Stimulated activated CD4-positive, alpha-beta T cell treated with anti-CD3 and anti-CD28 coated beads, Interleukin-12 subunit alpha, Interleukin-12 subunit beta, amount 100 ng/mL, for 48 hours (primary cell): ENCODE measurements at regions not wholly inside any gene's neighbourhood (a gene's known extent, or its start where the extent isn't known, plus 50 kb on each side); places are given as distances from the start of the nearest gene placed in this dataset.

ENCODE experiments used
- DNase-seq, 3 donors: peaks; one replicate each; pipeline ENCODE4 v3.0.0-alpha.2; 2020; ENCODE audit warnings: low read depth in 2 of 3, low spot score in 1 of 3

- DNase-seq: no peak
These were observed 363.4 kb downstream of the TMEM167A start for GRCh38 chr5:82713811-82714210.

- DNase-seq: no peak
These were observed 369.5 kb downstream of the TMEM167A start for GRCh38 chr5:82707741-82708140.

GRCh38 chr5:82704381-82704780 is 372.8 kb downstream of the TMEM167A start:
- no peak for DNase-seq

GRCh38 chr5:82702046-82702445 is 375.1 kb downstream of the TMEM167A start:
- DNase-seq: no peak

GRCh38 chr5:82699737-82700136 is 377.5 kb downstream of the TMEM167A start:
- no peak for DNase-seq

- no peak for DNase-seq
These were observed 379.2 kb downstream of the TMEM167A start for GRCh38 chr5:82698026-82698425.

GRCh38 chr5:82694711-82695285 is 382.4 kb downstream of the TMEM167A start:
- no peak for DNase-seq

- no peak for DNase-seq
These were observed 384.4 kb downstream of the TMEM167A start for GRCh38 chr5:82692826-82693225.

GRCh38 chr5:82684659-82685058 is 392.5 kb downstream of the TMEM167A start:
- DNase-seq: no peak

- DNase-seq: no peak
These were observed 393.0 kb downstream of the TMEM167A start for GRCh38 chr5:82684165-82684564.

GRCh38 chr5:82679660-82680059 is 397.5 kb downstream of the TMEM167A start:
- no peak for DNase-seq

GRCh38 chr5:82676661-82677060 is 398.5 kb upstream of the RPS23 start:
- DNase-seq: peak in 2 of 3 donors; percentile 7 to 10

GRCh38 chr5:82674671-82675070 is 396.5 kb upstream of the RPS23 start:
- no peak for DNase-seq

GRCh38 chr5:82673057-82673809 is 395.1 kb upstream of the RPS23 start:
- DNase-seq: peak in 1 of 3 donors; percentile 3

- no peak for DNase-seq
These were observed 392.5 kb upstream of the RPS23 start for GRCh38 chr5:82670692-82671091.

GRCh38 chr5:82669720-82670119 is 391.6 kb upstream of the RPS23 start:
- no peak for DNase-seq

GRCh38 chr5:82666312-82666711 is 388.2 kb upstream of the RPS23 start:
- DNase-seq: no peak

GRCh38 chr5:82664732-82665131 is 386.6 kb upstream of the RPS23 start:
- no peak for DNase-seq

GRCh38 chr5:82663225-82663624 is 385.1 kb upstream of the RPS23 start:
- no peak for DNase-seq

- DNase-seq: no peak
These were observed 384.2 kb upstream of the RPS23 start for GRCh38 chr5:82662340-82662739.

GRCh38 chr5:82661933-82662332 is 383.8 kb upstream of the RPS23 start:
- DNase-seq: no peak

- DNase-seq: no peak
These were observed 383.3 kb upstream of the RPS23 start for GRCh38 chr5:82661462-82661861.

- DNase-seq: no peak
These were observed 381.0 kb upstream of the RPS23 start for GRCh38 chr5:82659115-82659514.
